H1 (cell line): ENCODE measurements at regions not wholly inside any gene's neighbourhood (a gene's known extent, or its start where the extent isn't known, plus 50 kb on each side); places are given as distances from the start of the nearest gene placed in this dataset.

ENCODE experiments used
- CTCF ChIA-PET: fragments of 300-600 bp; sonication (Branson Sonifier 250); formaldehyde crosslinking; loops from one replicate; lab custom pipeline; 2021; ENCODE audit not compliant: partially characterized antibody; lab: Charles Lee
- POLR2A ChIA-PET: fragments of 300-600 bp; sonication (Branson Sonifier 250); formaldehyde crosslinking; loops from one replicate; lab custom pipeline; 2021; ENCODE audit warnings: inconsistent platforms; ENCODE audit not compliant: partially characterized antibody; lab: Charles Lee
- DNase-seq, 2 experiments: peaks; one replicate each; pipeline versions ENCODE4 v3.0.0 to v3.0.0-alpha.2; 2010 to 2022; ENCODE audit warnings: low spot score in 2 of 2, low read depth in 1 of 2, mixed read lengths in 1 of 2
- FAIRE-seq: peaks from 2 replicates; lab custom pipeline; 2011; peaks lifted over from hg19 to GRCh38; lab: Jason Lieb, UNC
- H2AFZ ChIP-seq: 2 replicates; pipeline ENCODE4 v1.8.1; 2012; ENCODE audit warnings: low read length, inconsistent platforms
- H2AK5ac ChIP-seq: 2 replicates; pipeline ENCODE4 v1.6.1; 2013; ENCODE audit warnings: low read depth, low read length
- H2BK120ac ChIP-seq: replicated peaks from 2 replicates; pipeline ENCODE3; 2013; ENCODE audit warnings: low read depth, low read length, inconsistent platforms
- H2BK12ac ChIP-seq: 2 replicates; pipeline ENCODE4 v1.6.1; 2013; ENCODE audit warnings: low read depth, low read length
- H2BK15ac ChIP-seq: 2 replicates; pipeline ENCODE4 v1.6.1; 2013; ENCODE audit warnings: low read length
- H2BK20ac ChIP-seq: 2 replicates; pipeline ENCODE4 v1.6.1; 2013; ENCODE audit warnings: low read length
- H2BK5ac ChIP-seq: 2 replicates; pipeline ENCODE4 v1.6.1; 2013; ENCODE audit warnings: low read depth, low read length
- H3K14ac ChIP-seq: 2 replicates; pipeline ENCODE4 v1.6.1; 2013; ENCODE audit warnings: inconsistent platforms; ENCODE audit not compliant: insufficient read length
- H3K18ac ChIP-seq: 2 replicates; pipeline ENCODE4 v1.6.1; 2013; ENCODE audit warnings: low read length; ENCODE audit errors: extremely low read depth
- H3K23ac ChIP-seq: 2 replicates; pipeline ENCODE4 v1.6.1; 2013; ENCODE audit warnings: inconsistent platforms; ENCODE audit not compliant: insufficient read length
- H3K23me2 ChIP-seq: 2 replicates; pipeline ENCODE4 v1.6.1; 2013; ENCODE audit warnings: low read depth, low read length
- H3K27ac ChIP-seq: 2 replicates; pipeline ENCODE4 v1.6.1; 2011; ENCODE audit warnings: low read depth, low read length, inconsistent platforms
- H3K27me3 ChIP-seq, 4 experiments: replicated peaks in 1 of 4; 1 replicate in 1 of 4; 2 replicates in 3 of 4; pipeline versions ENCODE4 v1.6.1 to v1.8.1; 2011 to 2013; ENCODE audit warnings: low read length in 3 of 4, mild to moderate bottlenecking in 3 of 4, inconsistent platforms in 2 of 4, mixed read lengths in 2 of 4, moderate library complexity in 1 of 4; ENCODE audit not compliant: control insufficient read depth in 3 of 4, insufficient read depth in 3 of 4; ENCODE audit errors: extremely low read depth in 1 of 4
- H3K36me3 ChIP-seq, 4 experiments: 2 replicates each; pipeline versions ENCODE4 v1.6.1 to v1.8.1; 2011 to 2013; ENCODE audit warnings: mild to moderate bottlenecking in 4 of 4, low read length in 3 of 4, moderate library complexity in 2 of 4, control low read depth in 1 of 4, inconsistent platforms in 1 of 4; ENCODE audit not compliant: insufficient read depth in 4 of 4, control insufficient read depth in 2 of 4
- H3K4ac ChIP-seq: replicated peaks from 2 replicates; pipeline ENCODE3; 2013; ENCODE audit warnings: low read length, low read depth, mixed read lengths, inconsistent platforms; ENCODE audit not compliant: insufficient read length
- H3K4me1 ChIP-seq, 4 experiments: replicated peaks in 1 of 4; 1 replicate in 1 of 4; 2 replicates in 3 of 4; pipeline versions ENCODE4 v1.6.1 to v1.8.1; 2011 to 2013; ENCODE audit warnings: low read length in 3 of 4, inconsistent platforms in 2 of 4, mixed read lengths in 1 of 4; ENCODE audit not compliant: insufficient read depth in 4 of 4, control insufficient read depth in 3 of 4
- H3K4me2 ChIP-seq, 2 experiments: 2 replicates each; pipeline versions ENCODE4 v1.6.1 to v1.8.1; 2011 to 2013; ENCODE audit warnings: low read depth in 2 of 2, low read length in 2 of 2, control low read depth in 1 of 2, inconsistent platforms in 1 of 2, mild to moderate bottlenecking in 1 of 2; ENCODE audit not compliant: insufficient read depth in 1 of 2
- H3K4me3 ChIP-seq, 4 experiments: fragments of 200-600, 300-600 bp in 1 of 4; sonication (generic), shearing (Covaris generic), sonication (Bioruptor Twin) in 1 of 4; 2 replicates each; pipeline versions ENCODE4 v1.5.1 to v1.8.1; 2011 to 2016; ENCODE audit warnings: low read length in 4 of 4, low read depth in 3 of 4, control low read depth in 2 of 4, inconsistent platforms in 2 of 4, mild to moderate bottlenecking in 2 of 4, mixed read lengths in 1 of 4, moderate library complexity in 1 of 4; ENCODE audit not compliant: insufficient read depth in 2 of 4; ENCODE audit errors: extremely low read depth in 1 of 4
- H3K56ac ChIP-seq: replicated peaks from 2 replicates; pipeline ENCODE3; 2013; ENCODE audit warnings: low read depth, mild to moderate bottlenecking, mixed read lengths, low read length, inconsistent platforms; ENCODE audit not compliant: insufficient read length
- H3K79me1 ChIP-seq: 2 replicates; pipeline ENCODE4 v1.6.1; 2013; ENCODE audit warnings: low read depth, low read length, control low read depth
- H3K79me2 ChIP-seq, 2 experiments: 2 replicates each; pipeline versions ENCODE4 v1.6.1 to v1.8.1; 2012 to 2013; ENCODE audit warnings: low read length in 2 of 2, mild to moderate bottlenecking in 2 of 2, inconsistent platforms in 1 of 2; ENCODE audit not compliant: insufficient read depth in 2 of 2, control insufficient read depth in 1 of 2
- H3K9ac ChIP-seq, 4 experiments: replicated peaks in 1 of 4; 1 replicate in 1 of 4; 2 replicates in 3 of 4; pipeline versions ENCODE4 v1.6.1 to v1.8.1; 2011 to 2013; ENCODE audit warnings: low read depth in 3 of 4, low read length in 3 of 4, control low read depth in 2 of 4, mild to moderate bottlenecking in 2 of 4, moderate library complexity in 2 of 4, inconsistent platforms in 1 of 4; ENCODE audit errors: extremely low read depth in 1 of 4
- H3K9me3 ChIP-seq, 2 experiments: 2 replicates each; pipeline versions ENCODE4 v1.6.1 to v1.8.1; 2012 to 2013; ENCODE audit warnings: mild to moderate bottlenecking in 2 of 2, moderate library complexity in 2 of 2, control low read depth in 1 of 2, inconsistent platforms in 1 of 2, low read depth in 1 of 2, low read length in 1 of 2, mixed read lengths in 1 of 2; ENCODE audit not compliant: insufficient read depth in 2 of 2
- H4K20me1 ChIP-seq, 2 experiments: replicated peaks in 1 of 2; 2 replicates each; pipeline versions ENCODE3 to v1.8.1; 2011 to 2013; ENCODE audit warnings: inconsistent platforms in 2 of 2, low read length in 2 of 2, mild to moderate bottlenecking in 1 of 2; ENCODE audit not compliant: insufficient read depth in 2 of 2, control insufficient read depth in 1 of 2
- H4K5ac ChIP-seq: 2 replicates; pipeline ENCODE4 v1.6.1; 2013; ENCODE audit warnings: low read length, low read depth, mixed read lengths, inconsistent platforms; ENCODE audit not compliant: insufficient read length
- H4K8ac ChIP-seq: 2 replicates; pipeline ENCODE4 v1.8.0; 2013; ENCODE audit warnings: mild to moderate bottlenecking, moderate library complexity, low read length, inconsistent platforms; ENCODE audit not compliant: insufficient read depth; ENCODE audit errors: extremely low read depth
- H4K91ac ChIP-seq: replicated peaks from 2 replicates; pipeline ENCODE3; 2013; ENCODE audit warnings: low read length, mixed read lengths, inconsistent platforms; ENCODE audit not compliant: insufficient read length
- ATF2 ChIP-seq: IDR thresholded peaks from 2 replicates; pipeline ENCODE4 v1.6.1; 2012; ENCODE audit warnings: low read length, inconsistent platforms
- BRCA1 ChIP-seq: IDR thresholded peaks from 2 replicates; pipeline ENCODE4 v1.6.1; 2012; ENCODE audit warnings: low read depth, low read length, improper control_type of control experiment
- CBX8 ChIP-seq: fragments of 300-800, 300-1000 bp; sonication (generic); IDR thresholded peaks from 2 replicates; pipeline ENCODE4 v1.7.1; 2016; ENCODE audit warnings: low read depth, low read length, borderline replicate concordance
- GTF2F1 ChIP-seq: IDR thresholded peaks from 2 replicates; pipeline ENCODE4 v1.6.1; 2012; ENCODE audit warnings: low read depth, low read length, improper control_type of control experiment, borderline replicate concordance
- HDAC6 ChIP-seq: IDR thresholded peaks from one replicate; pipeline ENCODE4 v1.7.1; 2012; ENCODE audit warnings: low read depth, mild to moderate bottlenecking, inconsistent platforms, low read length, moderate library complexity
- JUND ChIP-seq: IDR thresholded peaks from 2 replicates; pipeline ENCODE4 v1.6.1; 2011; ENCODE audit warnings: mild to moderate bottlenecking, improper control_type of control experiment, low read length
- KDM4A ChIP-seq: IDR thresholded peaks from one replicate; pipeline ENCODE4 v1.7.1; 2012; ENCODE audit warnings: low read depth, mild to moderate bottlenecking, moderate library complexity, low read length, inconsistent platforms; ENCODE audit not compliant: severe bottlenecking
- MAFK ChIP-seq: IDR thresholded peaks from 2 replicates; pipeline ENCODE4 v1.6.1; 2012; ENCODE audit warnings: low read depth, mild to moderate bottlenecking, improper control_type of control experiment, low read length
- NRF1 ChIP-seq: IDR thresholded peaks from 2 replicates; pipeline ENCODE4 v1.6.1; 2011; ENCODE audit warnings: mild to moderate bottlenecking, low read depth, low read length, improper control_type of control experiment
- POLR2A ChIP-seq, 2 experiments: IDR thresholded peaks; 1 replicate in 1 of 2; 2 replicates in 1 of 2; pipeline ENCODE4 v1.6.1; 2011; ENCODE audit warnings: low read depth in 2 of 2, low read length in 2 of 2, mild to moderate bottlenecking in 2 of 2; ENCODE audit errors: control extremely low read depth in 1 of 2
- SIRT6 ChIP-seq: IDR thresholded peaks from one replicate; pipeline ENCODE4 v1.7.1; 2012; ENCODE audit warnings: low read length, inconsistent platforms
- SIX5 ChIP-seq: IDR thresholded peaks from 2 replicates; pipeline ENCODE4 v1.6.1; 2011; ENCODE audit warnings: mild to moderate bottlenecking, low read depth, low read length
- SP2 ChIP-seq: IDR thresholded peaks from 2 replicates; pipeline ENCODE4 v1.6.1; 2012; ENCODE audit warnings: mild to moderate bottlenecking, low read length, inconsistent platforms
- WGBS, 2 experiments: shearing (Covaris generic) in 1 of 2; methylation state at CpG; one replicate each; pipeline versions ENCODE4 v1.1.6 to v1.1.7; 2013 to 2015; ENCODE audit warnings: low lambda C conversion rate in 2 of 2, mixed read lengths in 2 of 2, inconsistent platforms in 1 of 2, low coverage in 1 of 2, missing lambda C conversion rate in 1 of 2; ENCODE audit not compliant: insufficient replicate concordance in 2 of 2, insufficient coverage in 1 of 2, insufficient read length in 1 of 2; ENCODE audit errors: extremely low coverage in 1 of 2, missing lambda C conversion rate in 1 of 2; 5-methylcytosine and 5-hydroxymethylcytosine counted together

GRCh38 chr2:76323381-76323780 lies 612.7 kb upstream of the GCFC2 start:
- no peaks in the 10 kb centered on the region for H3K36me3 ChIP-seq
- H3K4me3 ChIP-seq = no peak overlapping the region
- H3K9me3 ChIP-seq = no peaks in the 10 kb centered on the region
- no peak overlapping the region for H2BK120ac ChIP-seq
- H3K9ac ChIP-seq = no peak overlapping the region
- H3K79me2 ChIP-seq = no peaks in the 10 kb centered on the region
- no peak overlapping the region for H2AK5ac ChIP-seq
- no peaks in the 10 kb centered on the region for H3K23me2 ChIP-seq
- no peak overlapping the region for H4K8ac ChIP-seq
- no peak overlapping the region for H3K4ac ChIP-seq
- H3K18ac ChIP-seq = no peak overlapping the region
- WGBS, 2 experiments = 91% methylated on average over 4 of the region's 4 CpGs; no CpG with 5 or more reads in 1 of the 2 experiments
- H3K4me2 ChIP-seq = no peak overlapping the region
- ChIA-PET CTCF (interaction anchor here (0.9 to 2.0 kb wide), 2 partner anchors 14 to 41 kb away, joined by 3 to 5 read pairs; no protein-coding TSS in a partner anchor), POLR2A (no interaction called here)
- no peak for TF ChIP-seq HDAC6
- TF ChIP-seq NRF1 = no peak
- no peak for TF ChIP-seq GTF2F1
- TF ChIP-seq SIX5 = no peak
- no peak for TF ChIP-seq SP2
- TF ChIP-seq POLR2A (IDR thresholded peaks at IDR 0.05; ENCODE audit: control extremely low read depth in 1 of 2, low read depth in 2 of 2, low read length in 2 of 2) = no peak
- no peak for TF ChIP-seq BRCA1
- no peak for TF ChIP-seq SIRT6
- no peak for TF ChIP-seq KDM4A
- TF ChIP-seq MAFK = no peak
- no peak for TF ChIP-seq ATF2
- no peak for TF ChIP-seq CBX8
- TF ChIP-seq JUND = no peak
- H3K4me1 ChIP-seq = no peaks in the 10 kb centered on the region
- H2BK12ac ChIP-seq = no peak overlapping the region
- no peak for FAIRE-seq
- DNase-seq = no peak
- no peak overlapping the region for H3K23ac ChIP-seq
- no peak overlapping the region for H3K14ac ChIP-seq
- H2BK15ac ChIP-seq = no peak overlapping the region
- H2BK20ac ChIP-seq = no peak overlapping the region
- no peaks in the 10 kb centered on the region for H3K27me3 ChIP-seq
- H3K79me1 ChIP-seq = no peaks in the 10 kb centered on the region
- no peak overlapping the region for H4K91ac ChIP-seq
- no peak overlapping the region for H2BK5ac ChIP-seq
- H3K56ac ChIP-seq = no peak overlapping the region
- no peak overlapping the region for H3K27ac ChIP-seq
- no peaks in the 10 kb centered on the region for H4K20me1 ChIP-seq
- H4K5ac ChIP-seq = no peak overlapping the region
- H2AFZ ChIP-seq = no peak overlapping the region
